Nephron progenitor cell (in vitro differentiated cells): ENCODE measurements at regions not wholly inside any gene's neighbourhood (a gene's known extent, or its start where the extent isn't known, plus 50 kb on each side); places are given as distances from the start of the nearest gene placed in this dataset.
A peak's percentile ranks its signal among the peaks of the same experiment; 100 is the strongest.

ENCODE experiments used
- DNase-seq: peaks from one replicate; pipeline ENCODE4 v3.0.0; 2021
- H3K27ac Mint-ChIP-seq: 2 replicates; pipeline ENCODE4 v1.8.0; 2021; ENCODE audit warnings: mild to moderate bottlenecking, moderate library complexity, mixed read lengths
- H3K27me3 Mint-ChIP-seq: 2 replicates; pipeline ENCODE4 v1.8.0; 2021; ENCODE audit warnings: mild to moderate bottlenecking, low read depth, mixed read lengths; ENCODE audit not compliant: poor library complexity
- H3K36me3 Mint-ChIP-seq: 2 replicates; pipeline ENCODE4 v1.8.0; 2021; ENCODE audit warnings: low read depth, mixed read lengths
- H3K4me1 Mint-ChIP-seq: 2 replicates; pipeline ENCODE4 v1.8.0; 2021; ENCODE audit warnings: mixed read lengths
- H3K4me3 Mint-ChIP-seq: 2 replicates; pipeline ENCODE4 v1.8.0; 2021; ENCODE audit warnings: mild to moderate bottlenecking, moderate library complexity, mixed read lengths
- H3K9me3 Mint-ChIP-seq: 2 replicates; pipeline ENCODE4 v1.8.0; 2021; ENCODE audit warnings: mild to moderate bottlenecking, moderate library complexity, mixed read lengths
- TF ChIP-seq, protein P1 (sequence below): fragments of 200-600 bp; sonication (generic); IDR thresholded peaks from 2 replicates; pipeline ENCODE4 v1.5.0; 2021; ENCODE audit warnings: antibody characterized with exemption

DNA sequence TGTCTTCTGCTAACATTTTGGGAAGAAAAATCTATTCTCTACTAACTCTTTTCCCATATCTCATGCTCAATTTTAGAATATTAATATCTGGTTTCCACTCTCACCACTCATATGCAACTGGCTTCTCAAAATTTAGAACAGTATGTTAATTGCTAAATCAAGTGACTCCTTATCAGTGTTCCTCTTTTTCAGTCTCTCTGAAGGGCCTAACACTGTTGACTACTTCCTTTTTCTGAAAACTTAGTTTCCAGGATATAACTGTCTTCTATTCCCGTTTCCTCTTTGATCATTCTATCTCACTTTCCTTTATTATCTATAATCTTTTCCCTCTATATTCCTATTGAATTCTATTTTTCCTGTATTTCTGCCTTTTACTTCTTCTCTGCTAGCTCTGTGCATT lies 1717.2 kb upstream of the C9orf72 start:
- Mint-ChIP-seq H3K4me1 (no peaks in the 10 kb centered on the region), H3K36me3 (no peaks in the 10 kb centered on the region)
- TF ChIP-seq, protein P1, sequence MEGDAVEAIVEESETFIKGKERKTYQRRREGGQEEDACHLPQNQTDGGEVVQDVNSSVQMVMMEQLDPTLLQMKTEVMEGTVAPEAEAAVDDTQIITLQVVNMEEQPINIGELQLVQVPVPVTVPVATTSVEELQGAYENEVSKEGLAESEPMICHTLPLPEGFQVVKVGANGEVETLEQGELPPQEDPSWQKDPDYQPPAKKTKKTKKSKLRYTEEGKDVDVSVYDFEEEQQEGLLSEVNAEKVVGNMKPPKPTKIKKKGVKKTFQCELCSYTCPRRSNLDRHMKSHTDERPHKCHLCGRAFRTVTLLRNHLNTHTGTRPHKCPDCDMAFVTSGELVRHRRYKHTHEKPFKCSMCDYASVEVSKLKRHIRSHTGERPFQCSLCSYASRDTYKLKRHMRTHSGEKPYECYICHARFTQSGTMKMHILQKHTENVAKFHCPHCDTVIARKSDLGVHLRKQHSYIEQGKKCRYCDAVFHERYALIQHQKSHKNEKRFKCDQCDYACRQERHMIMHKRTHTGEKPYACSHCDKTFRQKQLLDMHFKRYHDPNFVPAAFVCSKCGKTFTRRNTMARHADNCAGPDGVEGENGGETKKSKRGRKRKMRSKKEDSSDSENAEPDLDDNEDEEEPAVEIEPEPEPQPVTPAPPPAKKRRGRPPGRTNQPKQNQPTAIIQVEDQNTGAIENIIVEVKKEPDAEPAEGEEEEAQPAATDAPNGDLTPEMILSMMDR = no peak

DNA sequence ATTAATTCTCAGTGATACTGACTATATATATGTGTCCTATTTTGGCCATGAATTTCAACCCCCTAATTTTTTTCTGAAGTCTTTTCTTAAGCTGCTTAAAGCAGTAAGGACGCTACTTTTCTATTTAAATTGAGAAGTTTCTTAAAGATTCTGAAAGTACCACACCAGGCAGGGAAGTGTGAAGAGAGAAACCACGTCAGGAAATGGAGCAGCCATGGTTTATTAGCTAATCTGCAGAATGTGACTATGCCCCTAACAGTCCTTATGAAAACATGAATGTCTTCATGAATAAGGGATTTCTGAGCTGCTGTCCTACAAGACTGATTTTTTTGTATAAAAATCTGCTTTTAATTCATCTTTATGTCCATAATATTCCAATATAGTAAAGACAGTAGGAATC lies 1724.3 kb upstream of the C9orf72 start:
- H3K36me3 Mint-ChIP-seq = no peaks in the 10 kb centered on the region
- H3K27me3 Mint-ChIP-seq = no peaks in the 10 kb centered on the region
- H3K4me3 Mint-ChIP-seq = no peak overlapping the region
- TF ChIP-seq, protein P1 = no peak
- no peak overlapping the region for H3K27ac Mint-ChIP-seq
- H3K9me3 Mint-ChIP-seq = peaks cover 22% of the 10 kb centered on the region
- peaks cover 2% of the 10 kb centered on the region for H3K4me1 Mint-ChIP-seq
- DNase-seq = no peak

More for the DNA sequence above, 1717.2 kb upstream of the C9orf72 start:
- no peaks in the 10 kb centered on the region for H3K27me3 Mint-ChIP-seq
- H3K27ac Mint-ChIP-seq = peak overlapping the region; percentile 10
- no peak overlapping the region for H3K4me3 Mint-ChIP-seq
- peaks cover 24% of the 10 kb centered on the region for H3K9me3 Mint-ChIP-seq
- DNase-seq = no peak

DNA sequence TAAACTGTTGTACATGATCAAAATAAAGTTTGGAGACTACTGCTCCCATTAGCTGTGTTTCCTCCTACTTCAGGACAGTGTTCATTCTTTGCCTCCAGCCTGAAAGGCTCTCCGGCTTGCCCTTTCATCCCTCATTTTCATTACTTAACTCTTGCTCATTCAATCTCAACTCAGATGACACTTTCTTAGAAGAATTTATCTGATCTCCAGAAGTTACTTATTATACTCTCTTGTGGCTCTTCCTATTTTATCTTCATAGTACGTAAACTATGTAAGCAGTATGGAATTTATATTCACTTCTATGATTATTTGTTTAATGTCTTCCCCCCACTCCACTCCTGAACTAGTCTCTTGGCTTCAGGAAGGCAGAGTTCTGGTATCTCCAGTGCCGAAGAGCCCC lies 1737.9 kb upstream of the C9orf72 start:
- Mint-ChIP-seq H3K9me3 (no peaks in the 10 kb centered on the region), H3K36me3 (no peaks in the 10 kb centered on the region), H3K27ac (no peak overlapping the region), H3K4me1 (no peaks in the 10 kb centered on the region), H3K27me3 (no peaks in the 10 kb centered on the region), H3K4me3 (no peak overlapping the region)
- TF ChIP-seq, protein P1 = no peak
- no peak for DNase-seq

DNA sequence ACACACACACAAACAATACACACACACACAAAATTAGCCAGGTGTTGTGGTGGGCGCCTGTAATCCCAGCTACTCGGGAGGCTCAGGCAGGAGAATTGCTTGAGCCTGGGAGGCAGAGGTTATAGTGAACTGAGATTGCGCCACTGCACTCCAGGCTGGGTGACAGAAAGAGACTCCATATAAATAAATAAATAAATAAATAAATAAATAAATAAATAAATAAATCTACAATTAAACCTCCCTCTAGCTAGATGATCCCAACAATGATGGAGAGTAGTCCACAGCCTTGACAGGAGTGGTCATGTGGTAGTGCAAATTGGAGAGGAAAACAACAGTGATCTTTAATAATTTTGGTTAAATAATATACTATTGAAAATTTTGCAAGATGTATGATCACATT lies 1739.0 kb upstream of the C9orf72 start:
- Mint-ChIP-seq H3K27ac (no peak overlapping the region), H3K27me3 (no peaks in the 10 kb centered on the region), H3K4me1 (peaks cover 5% of the 10 kb centered on the region), H3K9me3 (no peaks in the 10 kb centered on the region), H3K4me3 (no peak overlapping the region), H3K36me3 (no peaks in the 10 kb centered on the region)
- TF ChIP-seq, protein P1 = no peak
- DNase-seq = no peak

DNA sequence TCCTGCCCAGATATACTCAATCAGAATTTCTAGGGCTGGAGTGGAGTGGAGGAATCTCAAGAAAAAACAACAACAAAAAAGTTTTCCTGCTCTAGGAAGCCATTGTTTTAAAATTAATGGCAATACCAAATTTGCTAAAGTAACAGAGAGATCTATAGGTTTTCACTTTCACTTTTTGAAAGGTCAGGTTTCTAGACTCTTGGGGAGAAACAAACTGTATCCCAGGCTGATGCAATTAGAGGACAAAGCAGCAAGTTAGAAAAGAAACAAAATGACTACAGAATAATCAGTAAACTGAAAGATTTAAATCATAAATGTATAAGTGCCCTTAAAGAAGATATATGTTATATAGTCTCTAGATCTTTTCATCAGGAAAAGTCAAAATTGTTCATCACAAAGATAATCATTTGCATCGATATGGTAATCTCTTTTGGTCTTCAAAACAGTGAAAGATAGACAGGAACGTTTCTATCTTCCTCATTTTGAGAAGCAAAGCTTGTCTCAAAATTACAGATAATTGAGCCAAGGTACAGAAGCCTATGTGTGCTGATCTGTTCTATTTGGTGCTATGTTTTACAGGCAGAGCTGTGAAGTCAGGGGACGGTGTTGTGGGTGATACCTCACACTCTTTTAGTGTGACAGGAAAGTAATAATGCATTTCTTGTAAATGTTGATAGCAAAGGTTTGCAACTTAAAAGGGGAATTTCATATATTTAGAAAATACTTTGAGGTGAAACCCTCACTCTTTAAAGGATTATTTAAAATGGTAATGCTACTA lies 1746.6 kb upstream of the C9orf72 start:
- Mint-ChIP-seq H3K27ac (no peak overlapping the region), H3K9me3 (peaks cover 14% of the 10 kb centered on the region), H3K4me3 (no peak overlapping the region), H3K27me3 (no peaks in the 10 kb centered on the region), H3K4me1 (peaks cover 32% of the 10 kb centered on the region), H3K36me3 (peaks cover 7% of the 10 kb centered on the region)
- TF ChIP-seq, protein P1 = no peak
- DNase-seq = no peak

DNA sequence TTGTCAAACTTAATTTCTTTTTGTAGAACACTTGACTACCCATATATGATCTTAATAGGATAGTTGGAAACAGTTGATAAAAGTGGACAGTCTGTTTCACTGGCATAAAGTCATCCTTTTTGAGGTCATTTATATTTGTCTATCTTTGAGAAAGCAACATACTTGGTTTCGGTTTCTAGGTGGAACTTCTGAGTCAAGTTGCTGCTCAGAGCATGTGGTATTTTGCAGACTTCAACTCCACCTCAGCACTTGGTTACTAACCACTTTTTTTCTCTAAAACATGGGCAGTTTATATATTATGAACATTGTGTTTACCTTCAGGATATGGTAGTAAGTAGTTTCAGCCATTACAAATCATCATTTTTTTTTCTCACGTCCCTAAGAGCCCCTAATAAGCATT lies 1749.0 kb upstream of the C9orf72 start:
- Mint-ChIP-seq H3K9me3 (peaks cover 14% of the 10 kb centered on the region), H3K27me3 (no peaks in the 10 kb centered on the region), H3K36me3 (peaks cover 7% of the 10 kb centered on the region), H3K27ac (no peak overlapping the region), H3K4me3 (no peak overlapping the region), H3K4me1 (peaks cover 47% of the 10 kb centered on the region)
- TF ChIP-seq, protein P1 = no peak
- no peak for DNase-seq
